ENCODE measurements at regions not wholly inside any gene's neighbourhood (a gene's known extent, or its start where the extent isn't known, plus 50 kb on each side); places are given as distances from the start of the nearest gene placed in this dataset.

- no peak for TF ChIP-seq ZNF607 (CRISPR knock-in tag; IDR thresholded peaks at IDR 0.05; ENCODE audit: borderline replicate concordance)
- no peak for TF ChIP-seq ZNF776 (CRISPR knock-in tag; IDR thresholded peaks at IDR 0.05)
- TF ChIP-seq THRA (CRISPR knock-in tag; IDR thresholded peaks at IDR 0.05; ENCODE audit: borderline replicate concordance) = no peak
- TF ChIP-seq JARID2 (CRISPR knock-in tag; IDR thresholded peaks at IDR 0.05; ENCODE audit: insufficient replicate concordance) = no peak
- no peak for TF ChIP-seq MYC (CRISPR knock-in tag; IDR thresholded peaks at IDR 0.05; ENCODE audit: borderline replicate concordance)
- TF ChIP-seq ZNF605 (CRISPR knock-in tag; IDR thresholded peaks at IDR 0.05) = no peak
Measured at GRCh38 chr1:101460739-101461138, 223.9 kb downstream of the S1PR1 start (continued).

GRCh38 chr1:101463195-101463594 is 226.4 kb downstream of the S1PR1 start:
- intact Hi-C loops (cut with micrococcal nuclease; ENCODE audit: unreplicated experiment) (no loop called here), in situ Hi-C loops (cut with HindIII; ENCODE audit: extremely low pct_ligation_motif_present, low pct_unique_long_range_greater_than_20kb) (no loop called here)
- no peaks in the 10 kb centered on the region for H3K79me2 ChIP-seq (ENCODE audit: insufficient read depth, low read length)
- no peaks in the 10 kb centered on the region for H3K27me3 ChIP-seq (ENCODE audit: control insufficient read depth in 1 of 2, insufficient read depth in 2 of 2, low read length in 2 of 2)
- BruUV-seq (replicated peaks) = no TSS peak
- FAIRE-seq (no peak), DNase-seq (ENCODE audit: low spot score) (no peak), ATAC-seq (no peak)
- no peaks in the 10 kb centered on the region for H4K20me1 ChIP-seq (ENCODE audit: insufficient read depth, low read length)
- H3K4me2 ChIP-seq (ENCODE audit: low read depth, low read length) = no peak overlapping the region
- no peak overlapping the region for H3K9ac ChIP-seq (ENCODE audit: insufficient read depth, low read depth, low read length)
- no peak for TF ChIP-seq ZBTB49 (CRISPR knock-in tag; IDR thresholded peaks at IDR 0.05; ENCODE audit: borderline replicate concordance)
- no peak for TF ChIP-seq PHF5A (CRISPR knock-in tag; IDR thresholded peaks at IDR 0.05; ENCODE audit: low read depth, unreplicated experiment)
- TF ChIP-seq ZSCAN22 (CRISPR knock-in tag; IDR thresholded peaks at IDR 0.05) = no peak
- TF ChIP-seq PLRG1 (conservative IDR thresholded peaks at IDR 0.05) = no peak
- H3K4me3 ChIP-seq (replicated peaks in 1 of 3; ENCODE audit: insufficient read depth in 1 of 3, low read depth in 2 of 3, low read length in 3 of 3) = no peak overlapping the region
- no peaks in the 10 kb centered on the region for H3K9me3 ChIP-seq (ENCODE audit: low read length)
- H3K27ac ChIP-seq (ENCODE audit: extremely low read length, insufficient read depth, low read length) = no peak overlapping the region
- POLR2A ChIA-PET = no interaction called here
- no peak overlapping the region for H2AFZ ChIP-seq (ENCODE audit: low read length)
- CTCF ChIA-PET (ENCODE audit: low intra/inter-chr PET ratio, low total read pairs) = no interaction called here
- H3K36me3 ChIP-seq (replicated peaks in 1 of 2; ENCODE audit: control insufficient read depth in 1 of 2, insufficient read depth in 2 of 2, low read length in 2 of 2) = no peaks in the 10 kb centered on the region
- 4% methylated on average over 1 of the region's 1 CpG for WGBS (ENCODE audit: low lambda C conversion rate)
- H3K4me1 ChIP-seq (ENCODE audit: insufficient read depth, low read length) = no peaks in the 10 kb centered on the region

Data from HepG2 (cell line).